Esophagus muscularis mucosa (tissue), 4 donors: ENCODE measurements at regions not wholly inside any gene's neighbourhood (a gene's known extent, or its start where the extent isn't known, plus 50 kb on each side); places are given as distances from the start of the nearest gene placed in this dataset.

Source experiments
- DNase-seq: peaks from one replicate; pipeline ENCODE4 v3.0.0-alpha.2; 2017; ENCODE audit errors: extremely low spot score
- H3K27ac ChIP-seq, 4 donors: fragments of 200-600 bp; sonication (generic); replicated peaks in 1 of 4; 1 replicate in 3 of 4; 2 replicates in 1 of 4; pipeline ENCODE4 v1.5.1; 2016 to 2019; ENCODE audit warnings: mild to moderate bottlenecking in 1 of 4
- H3K27me3 ChIP-seq, 4 donors: fragments of 200-600 bp; sonication (generic); one replicate each; pipeline versions ENCODE4 v1.5.1 to v1.6.0; 2016 to 2019
- H3K36me3 ChIP-seq, 4 donors: fragments of 200-600 bp; sonication (generic); one replicate each; pipeline ENCODE4 v1.5.1; 2016 to 2019
- H3K4me1 ChIP-seq, 4 donors: fragments of 200-600 bp; sonication (generic); one replicate each; pipeline ENCODE4 v1.5.1; 2016 to 2019
- H3K4me3 ChIP-seq, 4 donors: fragments of 200-600 bp; sonication (generic); 1 replicate in 2 of 4; 2 replicates in 2 of 4; pipeline ENCODE4 v1.5.1; 2016 to 2019; ENCODE audit warnings: mild to moderate bottlenecking in 4 of 4, moderate library complexity in 1 of 4
- H3K9me3 ChIP-seq, 4 donors: fragments of 200-600 bp; sonication (generic); 1 replicate in 3 of 4; 2 replicates in 1 of 4; pipeline ENCODE4 v1.5.1; 2016 to 2019
- EP300 ChIP-seq: sonication (generic); formaldehyde crosslinking; IDR thresholded peaks from one replicate; pipeline ENCODE4 v1.6.1; 2017; ENCODE audit warnings: antibody characterized with exemption
- POLR2A ChIP-seq: fragments of 450-650 bp; IDR thresholded peaks from one replicate; pipeline ENCODE4 v1.6.1; 2017; ENCODE audit warnings: antibody characterized with exemption, moderate library complexity, mild to moderate bottlenecking, low read depth
- POLR2AphosphoS5 ChIP-seq, 2 donors: sonication (generic); formaldehyde crosslinking; IDR thresholded peaks; one replicate each; pipeline ENCODE4 v1.6.1; 2017; ENCODE audit warnings: antibody characterized with exemption in 2 of 2
- WGBS: methylation state at CpG from one replicate; pipeline ENCODE4 v1.1.5; 2018; 5-methylcytosine and 5-hydroxymethylcytosine counted together
- intact Hi-C: fragments of 100-400 bp; cut with DNase I; formaldehyde crosslinking; loops from one replicate; pipeline ENCODE4 v1.15.1; 2023
- TF ChIP-seq, protein P1 (sequence below), 3 experiments: fragments of 200-600 bp in 2 of 3; fragments of 450-650 bp in 1 of 3; sonication (generic) in 2 of 3; IDR thresholded peaks; one replicate each; pipeline ENCODE4 v1.5.1; 2017 to 2019; ENCODE audit warnings: antibody characterized with exemption in 3 of 3, mild to moderate bottlenecking in 2 of 3, moderate library complexity in 1 of 3

GRCh38 chr10:50936335-50936734 is 50.9 kb upstream of the A1CF start:
- Histone ChIP-seq H3K9me3 (no peaks in the 10 kb centered on the region), H3K27me3 (no peaks in the 10 kb centered on the region), H3K36me3 (no peaks in the 10 kb centered on the region), H3K4me3 (no peak overlapping the region), H3K27ac (no peak overlapping the region), H3K4me1 (no peaks in the 10 kb centered on the region)
- no peak for DNase-seq
- intact Hi-C loops: no loop called here
- TF ChIP-seq POLR2AphosphoS5 (IDR thresholded peaks at IDR 0.05) (no peak), POLR2A (no peak), EP300 (no peak)
- TF ChIP-seq, protein P1, sequence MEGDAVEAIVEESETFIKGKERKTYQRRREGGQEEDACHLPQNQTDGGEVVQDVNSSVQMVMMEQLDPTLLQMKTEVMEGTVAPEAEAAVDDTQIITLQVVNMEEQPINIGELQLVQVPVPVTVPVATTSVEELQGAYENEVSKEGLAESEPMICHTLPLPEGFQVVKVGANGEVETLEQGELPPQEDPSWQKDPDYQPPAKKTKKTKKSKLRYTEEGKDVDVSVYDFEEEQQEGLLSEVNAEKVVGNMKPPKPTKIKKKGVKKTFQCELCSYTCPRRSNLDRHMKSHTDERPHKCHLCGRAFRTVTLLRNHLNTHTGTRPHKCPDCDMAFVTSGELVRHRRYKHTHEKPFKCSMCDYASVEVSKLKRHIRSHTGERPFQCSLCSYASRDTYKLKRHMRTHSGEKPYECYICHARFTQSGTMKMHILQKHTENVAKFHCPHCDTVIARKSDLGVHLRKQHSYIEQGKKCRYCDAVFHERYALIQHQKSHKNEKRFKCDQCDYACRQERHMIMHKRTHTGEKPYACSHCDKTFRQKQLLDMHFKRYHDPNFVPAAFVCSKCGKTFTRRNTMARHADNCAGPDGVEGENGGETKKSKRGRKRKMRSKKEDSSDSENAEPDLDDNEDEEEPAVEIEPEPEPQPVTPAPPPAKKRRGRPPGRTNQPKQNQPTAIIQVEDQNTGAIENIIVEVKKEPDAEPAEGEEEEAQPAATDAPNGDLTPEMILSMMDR (IDR thresholded peaks at IDR 0.05): no peak

- no peak for TF ChIP-seq POLR2A
- TF ChIP-seq, protein P1 (IDR thresholded peaks at IDR 0.05): peak; percentile 20 to 46 (median 34)
- no peaks in the 10 kb centered on the region for H3K36me3 ChIP-seq
- no peaks in the 10 kb centered on the region for H3K4me1 ChIP-seq
- no peak for DNase-seq
- no peak overlapping the region for H3K4me3 ChIP-seq
- no peaks in the 10 kb centered on the region for H3K9me3 ChIP-seq
- WGBS: 27% methylated on average over 4 of the region's 4 CpGs
- intact Hi-C loops: no loop called here
- H3K27me3 ChIP-seq: no peaks in the 10 kb centered on the region
- H3K27ac ChIP-seq: no peak overlapping the region
Observed at GRCh38 chr10:50937230-50937907, 51.9 kb upstream of the A1CF start.

DNA sequence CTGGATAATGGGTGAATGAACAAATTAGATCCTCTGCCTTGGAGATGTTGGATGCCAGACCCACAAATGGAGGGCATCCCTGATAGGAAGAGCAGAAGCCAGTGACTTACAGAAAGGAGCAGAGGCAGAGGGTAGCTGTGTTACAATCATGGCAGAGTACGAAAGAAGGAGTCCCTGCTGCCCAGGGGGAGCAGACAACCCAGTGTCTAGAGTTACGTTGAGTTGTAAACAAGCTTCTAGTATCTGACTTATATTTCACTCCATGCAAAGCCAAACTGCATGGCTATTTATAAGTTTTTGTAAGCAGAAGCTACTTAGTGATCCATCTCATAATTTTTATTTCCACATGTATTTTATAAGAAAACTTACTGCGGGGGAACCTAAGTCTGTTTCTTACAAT is 56.2 kb upstream of the A1CF start:
- Histone ChIP-seq H3K4me1 (no peaks in the 10 kb centered on the region), H3K9me3 (no peaks in the 10 kb centered on the region), H3K27me3 (no peaks in the 10 kb centered on the region), H3K27ac (no peak overlapping the region), H3K36me3 (no peaks in the 10 kb centered on the region), H3K4me3 (no peak overlapping the region)
- 80% methylated on average over 3 of the region's 3 CpGs for WGBS
- DNase-seq: no peak
- intact Hi-C loops: no loop called here
- no peak for TF ChIP-seq EP300

GRCh38 chr10:50946991-50947781 is 61.8 kb upstream of the A1CF start:
- Histone ChIP-seq H3K36me3 (no peaks in the 10 kb centered on the region), H3K4me1 (peaks cover 0 to 7% (median 4%) of the 10 kb centered on the region in 4 donors), H3K9me3 (no peaks in the 10 kb centered on the region), H3K27ac (no peak overlapping the region), H3K4me3 (no peak overlapping the region), H3K27me3 (no peaks in the 10 kb centered on the region)
- intact Hi-C loops: no loop called here
- DNase-seq: no peak
- 85% methylated on average over 6 of the region's 6 CpGs for WGBS
- TF ChIP-seq EP300 (no peak), POLR2A (no peak), POLR2AphosphoS5 (IDR thresholded peaks at IDR 0.05) (no peak)
- TF ChIP-seq, protein P1 (IDR thresholded peaks at IDR 0.05): no peak

GRCh38 chr10:50951365-50951764 is 65.9 kb upstream of the A1CF start:
- no peak for DNase-seq
- Histone ChIP-seq H3K36me3 (no peaks in the 10 kb centered on the region), H3K9me3 (no peaks in the 10 kb centered on the region), H3K4me3 (no peak overlapping the region), H3K4me1 (peaks cover 0 to 7% (median 4%) of the 10 kb centered on the region in 4 donors), H3K27me3 (no peaks in the 10 kb centered on the region), H3K27ac (no peak overlapping the region)
- intact Hi-C loops: no loop called here
- TF ChIP-seq POLR2A: no peak
- TF ChIP-seq, protein P1 (IDR thresholded peaks at IDR 0.05): no peak
- TF ChIP-seq EP300: no peak
- TF ChIP-seq POLR2AphosphoS5 (IDR thresholded peaks at IDR 0.05): no peak
- 22% methylated on average over 4 of the region's 4 CpGs for WGBS
